ENCODE measurements at regions not wholly inside any gene's neighbourhood (a gene's known extent, or its start where the extent isn't known, plus 50 kb on each side); places are given as distances from the start of the nearest gene placed in this dataset.

DNA sequence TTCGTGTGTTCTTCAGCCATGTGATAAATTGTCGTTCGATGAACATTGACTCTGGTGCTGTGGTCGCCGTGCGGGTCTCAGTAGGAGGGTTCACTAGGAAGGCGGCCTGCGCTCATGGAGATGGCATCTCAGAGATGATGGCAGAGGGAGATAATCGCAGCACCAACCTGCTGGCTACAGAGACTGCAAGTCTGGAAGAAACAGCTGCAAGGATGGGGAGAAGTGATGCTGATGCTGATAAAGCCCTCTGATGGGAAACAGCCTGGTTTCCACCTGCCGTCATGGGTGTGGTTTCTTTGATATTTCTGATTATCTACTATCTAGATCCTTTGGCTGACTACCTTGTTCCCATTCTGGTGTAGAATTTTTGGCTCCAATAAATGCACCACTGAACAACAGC, 130.5 kb upstream of the ANKRD30A start:
- Histone ChIP-seq H4K8ac (ENCODE audit: low read depth, low read length) (no peak overlapping the region), H3K23ac (ENCODE audit: low read depth, low read length, poor library complexity) (no peak overlapping the region), H2BK120ac (ENCODE audit: low read depth, low read length) (no peak overlapping the region), H3K36me3 (replicated peaks in 1 of 2; ENCODE audit: control insufficient read depth in 2 of 2, insufficient read depth in 2 of 2, low read length in 2 of 2) (no peaks in the 10 kb centered on the region), H3K27ac (replicated peaks; ENCODE audit: low read length) (no peak overlapping the region), H2AK5ac (ENCODE audit: low read depth, low read length) (no peak overlapping the region), H2BK12ac (ENCODE audit: low read length) (no peak overlapping the region), H3K4me2 (ENCODE audit: insufficient read depth, low read length, poor library complexity, severe bottlenecking) (no peak overlapping the region), H3K4ac (ENCODE audit: low read length) (no peak overlapping the region), H3K9me3 (replicated peaks in 1 of 2; ENCODE audit: control insufficient read depth in 2 of 2, insufficient read depth in 1 of 2, low read depth in 1 of 2, low read length in 2 of 2) (peaks cover 0 to 8% of the 10 kb centered on the region in 2 donors), H2AFZ (ENCODE audit: low read length) (no peak overlapping the region), H3K79me1 (ENCODE audit: low read depth, low read length) (no peaks in the 10 kb centered on the region), H3K4me1 (ENCODE audit: control insufficient read depth in 2 of 2, insufficient read depth in 1 of 2, low read depth in 1 of 2, low read length in 2 of 2) (no peaks in the 10 kb centered on the region), H2BK5ac (ENCODE audit: low read length) (no peak overlapping the region), H3K27me3 (ENCODE audit: control insufficient read depth in 3 of 3, insufficient read depth in 3 of 3, low read depth in 1 of 3, low read length in 3 of 3) (no peaks in the 10 kb centered on the region), H2BK15ac (ENCODE audit: low read length) (no peak overlapping the region), H3K4me3 (ENCODE audit: low read length in 2 of 2) (no peak overlapping the region), H3K14ac (ENCODE audit: low read length) (no peak overlapping the region), H3K18ac (ENCODE audit: low read length) (no peak overlapping the region), H3K9ac (ENCODE audit: low read depth, low read length, poor library complexity) (no peak overlapping the region), H4K91ac (ENCODE audit: low read depth, low read length, poor library complexity) (no peak overlapping the region)
- no peak for DNase-seq (ENCODE audit: low spot score)
- no CpG with 5 or more reads among the region's 10 CpGs for WGBS, 2 donors (ENCODE audit: extremely low coverage in 2 of 2, insufficient read length in 2 of 2, insufficient replicate concordance in 1 of 2)

DNA sequence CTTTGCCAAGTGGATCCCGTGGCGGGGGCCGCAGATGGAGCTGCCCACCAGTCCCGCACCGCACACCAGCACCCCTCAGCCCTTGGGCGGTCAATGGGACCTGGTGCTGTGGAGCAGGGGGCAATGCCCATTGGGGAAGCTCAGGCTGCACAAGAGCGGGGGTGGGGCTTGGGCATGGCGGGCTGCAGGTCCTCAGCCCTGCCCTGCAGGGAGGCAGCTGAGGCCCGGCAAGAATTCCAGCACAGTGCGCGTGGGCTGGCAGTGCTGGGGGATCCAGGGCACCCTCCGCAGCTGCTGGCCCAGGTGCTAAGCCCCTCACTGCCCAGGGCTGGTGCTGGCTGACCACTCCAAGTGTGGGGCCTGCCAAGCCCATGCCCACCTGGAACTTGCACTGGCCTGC, 136.2 kb upstream of the ANKRD30A start:
- Histone ChIP-seq H2BK12ac (ENCODE audit: low read length) (no peak overlapping the region), H3K9ac (ENCODE audit: low read depth, low read length, poor library complexity) (no peak overlapping the region), H3K18ac (ENCODE audit: low read length) (no peak overlapping the region), H3K9me3 (replicated peaks in 1 of 2; ENCODE audit: control insufficient read depth in 2 of 2, insufficient read depth in 1 of 2, low read depth in 1 of 2, low read length in 2 of 2) (peaks cover 0 to 13% of the 10 kb centered on the region in 2 donors), H3K27ac (replicated peaks; ENCODE audit: low read length) (no peak overlapping the region), H4K8ac (ENCODE audit: low read depth, low read length) (no peak overlapping the region), H3K4ac (ENCODE audit: low read length) (no peak overlapping the region), H3K27me3 (ENCODE audit: control insufficient read depth in 3 of 3, insufficient read depth in 3 of 3, low read depth in 1 of 3, low read length in 3 of 3) (no peaks in the 10 kb centered on the region), H4K91ac (ENCODE audit: low read depth, low read length, poor library complexity) (no peak overlapping the region), H3K36me3 (replicated peaks in 1 of 2; ENCODE audit: control insufficient read depth in 2 of 2, insufficient read depth in 2 of 2, low read length in 2 of 2) (no peaks in the 10 kb centered on the region), H2AK5ac (ENCODE audit: low read depth, low read length) (no peak overlapping the region), H3K4me3 (ENCODE audit: low read length in 2 of 2) (no peak overlapping the region), H3K23ac (ENCODE audit: low read depth, low read length, poor library complexity) (no peak overlapping the region), H3K14ac (ENCODE audit: low read length) (no peak overlapping the region), H2BK120ac (ENCODE audit: low read depth, low read length) (no peak overlapping the region), H3K4me2 (ENCODE audit: insufficient read depth, low read length, poor library complexity, severe bottlenecking) (no peak overlapping the region), H2BK5ac (ENCODE audit: low read length) (no peak overlapping the region), H3K4me1 (ENCODE audit: control insufficient read depth in 2 of 2, insufficient read depth in 1 of 2, low read depth in 1 of 2, low read length in 2 of 2) (no peaks in the 10 kb centered on the region), H2AFZ (ENCODE audit: low read length) (no peak overlapping the region), H2BK15ac (ENCODE audit: low read length) (no peak overlapping the region), H3K79me1 (ENCODE audit: low read depth, low read length) (no peaks in the 10 kb centered on the region)
- WGBS, 2 donors (ENCODE audit: extremely low coverage in 2 of 2, insufficient read length in 2 of 2, insufficient replicate concordance in 1 of 2) = no CpG with 5 or more reads among the region's 12 CpGs
- DNase-seq (ENCODE audit: low spot score) = no peak

DNA sequence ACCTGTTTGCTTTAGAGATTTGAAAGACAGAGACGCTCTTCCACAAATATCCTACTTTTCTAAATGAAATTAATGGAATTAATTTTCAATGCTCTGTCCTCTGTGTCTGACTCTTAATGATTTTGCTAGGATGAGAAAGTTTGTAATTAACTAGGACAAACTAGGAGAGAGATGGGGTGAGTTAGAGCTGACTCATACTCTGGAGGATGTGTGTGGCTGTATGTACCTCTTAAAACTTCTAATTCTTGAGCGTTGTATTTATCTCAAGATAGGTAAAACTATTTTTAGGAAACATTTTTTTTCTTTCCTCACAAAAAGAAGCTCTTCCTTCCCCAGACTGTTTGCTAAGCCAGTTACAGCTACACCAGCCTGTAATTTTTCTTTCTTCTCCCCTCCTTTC, 178.8 kb upstream of the ANKRD30A start:
- no peaks in the 10 kb centered on the region for H3K4me1 ChIP-seq (ENCODE audit: control insufficient read depth in 2 of 2, insufficient read depth in 1 of 2, low read depth in 1 of 2, low read length in 2 of 2)
- H3K23ac ChIP-seq (ENCODE audit: low read depth, low read length, poor library complexity) = no peak overlapping the region
- H3K4me2 ChIP-seq (ENCODE audit: insufficient read depth, low read length, poor library complexity, severe bottlenecking) = no peak overlapping the region
- no peaks in the 10 kb centered on the region for H3K27me3 ChIP-seq (ENCODE audit: control insufficient read depth in 3 of 3, insufficient read depth in 3 of 3, low read depth in 1 of 3, low read length in 3 of 3)
- H2BK120ac ChIP-seq (ENCODE audit: low read depth, low read length) = no peak overlapping the region
- no peaks in the 10 kb centered on the region for H3K36me3 ChIP-seq (replicated peaks in 1 of 2; ENCODE audit: control insufficient read depth in 2 of 2, insufficient read depth in 2 of 2, low read length in 2 of 2)
- H3K9ac ChIP-seq (ENCODE audit: low read depth, low read length, poor library complexity) = no peak overlapping the region
- peaks cover 0 to 16% of the 10 kb centered on the region in 2 donors for H3K9me3 ChIP-seq (replicated peaks in 1 of 2; ENCODE audit: control insufficient read depth in 2 of 2, insufficient read depth in 1 of 2, low read depth in 1 of 2, low read length in 2 of 2)
- H2BK5ac ChIP-seq (ENCODE audit: low read length) = no peak overlapping the region
- no peak overlapping the region for H2BK12ac ChIP-seq (ENCODE audit: low read length)
- no peak overlapping the region for H3K27ac ChIP-seq (replicated peaks; ENCODE audit: low read length)
- WGBS, 2 donors (ENCODE audit: extremely low coverage in 2 of 2, insufficient read length in 2 of 2, insufficient replicate concordance in 1 of 2) = no CpG with 5 or more reads among the region's 2 CpGs
- no peak overlapping the region for H3K4me3 ChIP-seq (ENCODE audit: low read length in 2 of 2)
- no peak for DNase-seq (ENCODE audit: low spot score)
- no peak overlapping the region for H4K91ac ChIP-seq (ENCODE audit: low read depth, low read length, poor library complexity)
- H2AFZ ChIP-seq (ENCODE audit: low read length) = no peak overlapping the region
- H4K8ac ChIP-seq (ENCODE audit: low read depth, low read length) = no peak overlapping the region
- no peak overlapping the region for H3K4ac ChIP-seq (ENCODE audit: low read length)
- H3K79me1 ChIP-seq (ENCODE audit: low read depth, low read length) = no peaks in the 10 kb centered on the region
- H2BK15ac ChIP-seq (ENCODE audit: low read length) = no peak overlapping the region
- no peak overlapping the region for H3K14ac ChIP-seq (ENCODE audit: low read length)
- H2AK5ac ChIP-seq (ENCODE audit: low read depth, low read length) = no peak overlapping the region
- H3K18ac ChIP-seq (ENCODE audit: low read length) = no peak overlapping the region

DNA sequence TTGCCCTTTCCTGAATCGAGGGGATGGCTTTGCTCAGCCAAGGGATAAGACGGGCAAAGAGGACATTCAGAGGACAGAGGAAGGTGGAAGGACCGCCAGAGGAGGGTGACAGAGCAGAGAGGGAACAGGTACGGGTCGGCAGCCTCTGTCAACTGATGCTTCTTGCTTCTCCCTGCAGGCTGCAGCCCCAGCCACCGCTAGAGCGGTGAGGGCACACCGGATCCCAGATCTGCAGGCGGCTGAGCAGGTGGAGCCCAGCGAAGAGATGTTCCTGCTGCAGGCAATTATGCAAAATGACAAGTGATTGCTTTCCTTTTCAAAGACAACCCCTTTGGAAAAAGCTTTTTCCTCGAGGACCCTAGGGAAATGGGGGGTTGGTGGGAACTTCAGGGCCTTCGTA, 181.9 kb upstream of the ANKRD30A start:
- H3K9ac ChIP-seq (ENCODE audit: low read depth, low read length, poor library complexity) = no peak overlapping the region
- H3K79me1 ChIP-seq (ENCODE audit: low read depth, low read length) = no peaks in the 10 kb centered on the region
- H4K91ac ChIP-seq (ENCODE audit: low read depth, low read length, poor library complexity) = no peak overlapping the region
- no peak overlapping the region for H3K23ac ChIP-seq (ENCODE audit: low read depth, low read length, poor library complexity)
- no peak overlapping the region for H3K4me2 ChIP-seq (ENCODE audit: insufficient read depth, low read length, poor library complexity, severe bottlenecking)
- no peaks in the 10 kb centered on the region for H3K36me3 ChIP-seq (replicated peaks in 1 of 2; ENCODE audit: control insufficient read depth in 2 of 2, insufficient read depth in 2 of 2, low read length in 2 of 2)
- no peaks in the 10 kb centered on the region for H3K4me1 ChIP-seq (ENCODE audit: control insufficient read depth in 2 of 2, insufficient read depth in 1 of 2, low read depth in 1 of 2, low read length in 2 of 2)
- no peak overlapping the region for H3K18ac ChIP-seq (ENCODE audit: low read length)
- WGBS, 2 donors (ENCODE audit: extremely low coverage in 2 of 2, insufficient read length in 2 of 2, insufficient replicate concordance in 1 of 2) = no CpG with 5 or more reads among the region's 12 CpGs
- no peaks in the 10 kb centered on the region for H3K27me3 ChIP-seq (ENCODE audit: control insufficient read depth in 3 of 3, insufficient read depth in 3 of 3, low read depth in 1 of 3, low read length in 3 of 3)
- no peak overlapping the region for H2BK120ac ChIP-seq (ENCODE audit: low read depth, low read length)
- H3K9me3 ChIP-seq (replicated peaks in 1 of 2; ENCODE audit: control insufficient read depth in 2 of 2, insufficient read depth in 1 of 2, low read depth in 1 of 2, low read length in 2 of 2) = peaks cover 0 to 12% of the 10 kb centered on the region in 2 donors
- no peak overlapping the region for H2BK15ac ChIP-seq (ENCODE audit: low read length)
- no peak overlapping the region for H3K27ac ChIP-seq (replicated peaks; ENCODE audit: low read length)
- H2AFZ ChIP-seq (ENCODE audit: low read length) = peak overlapping the region; percentile 17
- DNase-seq (ENCODE audit: low spot score) = no peak
- no peak overlapping the region for H2BK5ac ChIP-seq (ENCODE audit: low read length)
- H2AK5ac ChIP-seq (ENCODE audit: low read depth, low read length) = no peak overlapping the region
- no peak overlapping the region for H2BK12ac ChIP-seq (ENCODE audit: low read length)
- no peak overlapping the region for H3K4me3 ChIP-seq (ENCODE audit: low read length in 2 of 2)
- H4K8ac ChIP-seq (ENCODE audit: low read depth, low read length) = no peak overlapping the region
- H3K4ac ChIP-seq (ENCODE audit: low read length) = no peak overlapping the region
- no peak overlapping the region for H3K14ac ChIP-seq (ENCODE audit: low read length)

Measured in neuronal stem cell (in vitro differentiated cells).